Trophoblast cell (in vitro differentiated cells and primary cell): ENCODE measurements at regions not wholly inside any gene's neighbourhood (a gene's known extent, or its start where the extent isn't known, plus 50 kb on each side); places are given as distances from the start of the nearest gene placed in this dataset.
"Not testable (repeated sequence)": the region's sequence is repeated elsewhere in the genome, so short reads cannot be mapped to it uniquely, and the experiment has no call there.

ENCODE experiments used
- DNase-seq, 2 donors: peaks; one replicate each; pipeline ENCODE4 v3.0.0-alpha.2; 2016
- H2AFZ ChIP-seq: 2 replicates; pipeline ENCODE4 v1.6.1; 2013; ENCODE audit warnings: low read length, moderate library complexity, mild to moderate bottlenecking; ENCODE audit not compliant: insufficient read depth, poor library complexity
- H2AK5ac ChIP-seq: 2 replicates; pipeline ENCODE4 v1.6.1; 2013; ENCODE audit warnings: mild to moderate bottlenecking, low read length
- H2BK120ac ChIP-seq: 2 replicates; pipeline ENCODE4 v1.6.1; 2013; ENCODE audit warnings: low read length, mild to moderate bottlenecking, moderate library complexity; ENCODE audit not compliant: insufficient read depth, poor library complexity
- H2BK12ac ChIP-seq: 2 replicates; pipeline ENCODE4 v1.6.1; 2013; ENCODE audit warnings: mild to moderate bottlenecking, low read length, moderate library complexity
- H2BK5ac ChIP-seq: 2 replicates; pipeline ENCODE4 v1.6.1; 2013; ENCODE audit warnings: low read length, low read depth, moderate library complexity, mild to moderate bottlenecking; ENCODE audit not compliant: poor library complexity
- H3K14ac ChIP-seq: 2 replicates; pipeline ENCODE4 v1.6.1; 2013; ENCODE audit warnings: mild to moderate bottlenecking, low read length
- H3K18ac ChIP-seq: 2 replicates; pipeline ENCODE4 v1.6.1; 2013; ENCODE audit warnings: mild to moderate bottlenecking, low read length
- H3K23ac ChIP-seq: 2 replicates; pipeline ENCODE4 v1.6.1; 2013; ENCODE audit warnings: low read length
- H3K27ac ChIP-seq: 2 replicates; pipeline ENCODE4 v1.5.1; 2013; ENCODE audit warnings: low read depth, mild to moderate bottlenecking, inconsistent platforms, low read length, moderate library complexity
- H3K27me3 ChIP-seq: 2 replicates; pipeline ENCODE4 v1.6.1; 2013; ENCODE audit warnings: inconsistent platforms, mild to moderate bottlenecking, low read length, moderate library complexity; ENCODE audit not compliant: insufficient read depth
- H3K36me3 ChIP-seq, 2 experiments: 1 replicate in 1 of 2; 2 replicates in 1 of 2; pipeline ENCODE4 v1.6.1; 2013; ENCODE audit warnings: low read length in 2 of 2, mild to moderate bottlenecking in 2 of 2, moderate library complexity in 1 of 2; ENCODE audit not compliant: insufficient read depth in 2 of 2, control insufficient read depth in 1 of 2
- H3K4ac ChIP-seq: 2 replicates; pipeline ENCODE4 v1.6.1; 2013; ENCODE audit warnings: low read depth, mild to moderate bottlenecking, low read length, moderate library complexity
- H3K4me1 ChIP-seq, 2 experiments: 1 replicate in 1 of 2; 2 replicates in 1 of 2; pipeline ENCODE4 v1.6.1; 2013; ENCODE audit warnings: low read length in 2 of 2, mild to moderate bottlenecking in 2 of 2, moderate library complexity in 1 of 2; ENCODE audit not compliant: insufficient read depth in 2 of 2, control insufficient read depth in 1 of 2
- H3K4me2 ChIP-seq: 2 replicates; pipeline ENCODE4 v1.6.1; 2013; ENCODE audit warnings: inconsistent platforms, mild to moderate bottlenecking, low read length, moderate library complexity
- H3K4me3 ChIP-seq: 2 replicates; pipeline ENCODE4 v1.5.1; 2013; ENCODE audit warnings: mild to moderate bottlenecking, low read depth, low read length, inconsistent platforms
- H3K79me1 ChIP-seq: one replicate; pipeline ENCODE4 v1.6.1; 2013; ENCODE audit warnings: low read length
- H3K79me2 ChIP-seq: 2 replicates; pipeline ENCODE4 v1.6.1; 2013; ENCODE audit warnings: low read length, mild to moderate bottlenecking; ENCODE audit not compliant: control insufficient read depth, insufficient read depth, poor library complexity
- H3K9ac ChIP-seq: 2 replicates; pipeline ENCODE4 v1.6.1; 2013; ENCODE audit warnings: mild to moderate bottlenecking, low read length
- H3K9me3 ChIP-seq: 2 replicates; pipeline ENCODE4 v1.6.1; 2013; ENCODE audit warnings: low read depth, mild to moderate bottlenecking, control low read depth, inconsistent platforms, low read length; ENCODE audit not compliant: insufficient read depth
- H4K12ac ChIP-seq: 2 replicates; pipeline ENCODE4 v1.6.1; 2013; ENCODE audit warnings: low read depth, mild to moderate bottlenecking, low read length, moderate library complexity
- H4K8ac ChIP-seq: 2 replicates; pipeline ENCODE4 v1.6.1; 2013; ENCODE audit warnings: low read depth, mild to moderate bottlenecking, low read length, moderate library complexity
- H4K91ac ChIP-seq: one replicate; pipeline ENCODE4 v1.6.1; 2013; ENCODE audit warnings: low read depth, mild to moderate bottlenecking, low read length, moderate library complexity
- WGBS: extraction: QIAGEN DNeasy Blood & Tissue Kit; methylation state at CpG from one replicate; pipeline ENCODE4 v1.1.7; 2013; ENCODE audit warnings: missing lambda C conversion rate; ENCODE audit not compliant: insufficient read length, insufficient coverage; ENCODE audit errors: extremely low coverage; 5-methylcytosine and 5-hydroxymethylcytosine counted together

- Histone ChIP-seq H3K4me3 (no peak overlapping the region), H3K4me2 (no peak overlapping the region), H3K79me1 (no peaks in the 10 kb centered on the region), H3K27ac (no peak overlapping the region), H3K79me2 (no peaks in the 10 kb centered on the region), H3K23ac (no peak overlapping the region), H4K91ac (no peak overlapping the region), H4K8ac (no peak overlapping the region), H3K27me3 (no peaks in the 10 kb centered on the region), H2BK12ac (no peak overlapping the region), H2AFZ (no peak overlapping the region), H3K9me3 (peaks cover 2% of the 10 kb centered on the region), H3K4ac (no peak overlapping the region), H2AK5ac (no peak overlapping the region), H2BK5ac (no peak overlapping the region), H4K12ac (no peak overlapping the region), H3K18ac (no peak overlapping the region), H3K4me1 (no peaks in the 10 kb centered on the region), H2BK120ac (no peak overlapping the region), H3K36me3 (peaks cover 0 to 1% of the 10 kb centered on the region in 2 experiments), H3K14ac (no peak overlapping the region), H3K9ac (no peak overlapping the region)
- no peak for DNase-seq
- no CpG with 5 or more reads among the region's 1 CpG for WGBS
Measured at GRCh38 chr6:164962805-164963204, 346.6 kb downstream of the C6orf118 start.

DNA sequence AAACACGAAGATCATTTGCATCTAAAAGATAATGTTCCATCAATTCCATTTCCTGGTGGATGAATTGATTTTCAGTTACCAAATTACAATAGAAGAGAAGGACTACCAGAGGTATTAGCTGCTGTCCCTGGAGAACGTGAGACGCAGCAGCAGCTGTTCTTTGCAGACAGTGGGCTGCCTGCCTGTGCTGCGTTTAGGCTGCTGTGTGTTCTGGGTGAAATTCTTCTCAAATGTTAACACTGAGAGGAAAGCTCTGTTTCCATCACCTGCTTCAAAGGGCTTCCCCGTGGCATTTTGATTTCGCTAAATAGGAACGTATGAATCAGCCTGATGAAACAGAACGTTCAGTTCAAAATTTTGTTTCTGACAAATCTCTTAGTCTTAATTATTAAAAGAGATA lies 362.2 kb downstream of the C6orf118 start:
- H3K9ac ChIP-seq = no peak overlapping the region
- H3K4me2 ChIP-seq = no peak overlapping the region
- H3K23ac ChIP-seq = no peak overlapping the region
- no peak overlapping the region for H4K91ac ChIP-seq
- H3K9me3 ChIP-seq = no peaks in the 10 kb centered on the region
- H3K79me1 ChIP-seq = no peaks in the 10 kb centered on the region
- no CpG with 5 or more reads among the region's 8 CpGs for WGBS
- no peak overlapping the region for H3K18ac ChIP-seq
- no peaks in the 10 kb centered on the region for H3K36me3 ChIP-seq
- H3K27ac ChIP-seq = no peak overlapping the region
- no peak overlapping the region for H2BK120ac ChIP-seq
- H3K4me3 ChIP-seq = no peak overlapping the region
- DNase-seq = no peak
- H3K79me2 ChIP-seq = no peaks in the 10 kb centered on the region
- H2AFZ ChIP-seq = no peak overlapping the region
- H2BK12ac ChIP-seq = no peak overlapping the region
- H3K4me1 ChIP-seq = peaks cover 0 to 2% of the 10 kb centered on the region in 2 experiments
- no peak overlapping the region for H4K8ac ChIP-seq
- H3K14ac ChIP-seq = no peak overlapping the region
- H2BK5ac ChIP-seq = no peak overlapping the region
- H4K12ac ChIP-seq = no peak overlapping the region
- H2AK5ac ChIP-seq = no peak overlapping the region
- no peaks in the 10 kb centered on the region for H3K27me3 ChIP-seq
- H3K4ac ChIP-seq = no peak overlapping the region

GRCh38 chr6:164942271-164942670 lies 367.1 kb downstream of the C6orf118 start:
- Histone ChIP-seq H2BK12ac (no peak overlapping the region), H3K4ac (no peak overlapping the region), H3K79me2 (no peaks in the 10 kb centered on the region), H3K23ac (no peak overlapping the region), H3K14ac (no peak overlapping the region), H3K4me1 (peaks cover 0 to 2% of the 10 kb centered on the region in 2 experiments), H2AFZ (no peak overlapping the region), H3K9me3 (no peaks in the 10 kb centered on the region), H2BK5ac (no peak overlapping the region), H4K91ac (no peak overlapping the region), H3K27ac (no peak overlapping the region), H3K18ac (no peak overlapping the region), H4K8ac (no peak overlapping the region), H3K4me2 (no peak overlapping the region), H3K79me1 (no peaks in the 10 kb centered on the region), H3K9ac (no peak overlapping the region), H3K4me3 (no peak overlapping the region), H2AK5ac (no peak overlapping the region), H2BK120ac (no peak overlapping the region), H3K36me3 (no peaks in the 10 kb centered on the region), H3K27me3 (no peaks in the 10 kb centered on the region), H4K12ac (no peak overlapping the region)
- no CpG with 5 or more reads among the region's 1 CpG for WGBS
- peak; percentile 56 to 94 for DNase-seq

GRCh38 chr6:164933238-164933794 lies 376.1 kb downstream of the C6orf118 start:
- not testable (repeated sequence) for H3K9ac ChIP-seq, H2AK5ac ChIP-seq, H2BK5ac ChIP-seq, H3K4me2 ChIP-seq, H3K9me3 ChIP-seq, H4K8ac ChIP-seq, H4K12ac ChIP-seq, H2BK120ac ChIP-seq, H2BK12ac ChIP-seq, H3K23ac ChIP-seq, H3K79me1 ChIP-seq, H3K79me2 ChIP-seq, H3K4me1 ChIP-seq, H3K36me3 ChIP-seq, H3K27me3 ChIP-seq, H2AFZ ChIP-seq, DNase-seq, H3K18ac ChIP-seq, H3K14ac ChIP-seq, H4K91ac ChIP-seq, H3K27ac ChIP-seq, H3K4ac ChIP-seq, H3K4me3 ChIP-seq
- no CpG with 5 or more reads among the region's 28 CpGs for WGBS
